Vagina (tissue), 2 donors: ENCODE measurements at regions not wholly inside any gene's neighbourhood (a gene's known extent, or its start where the extent isn't known, plus 50 kb on each side); places are given as distances from the start of the nearest gene placed in this dataset.

Experiments used
- DNase-seq, 2 donors: peaks; one replicate each; pipeline ENCODE4 v3.0.0-alpha.2; 2017; ENCODE audit errors: extremely low spot score in 2 of 2
- H3K27ac ChIP-seq: fragments of 200-600 bp; sonication (generic); one replicate; pipeline ENCODE4 v1.5.1; 2019
- H3K27me3 ChIP-seq: fragments of 200-600 bp; sonication (generic); one replicate; pipeline ENCODE4 v1.5.1; 2019
- H3K36me3 ChIP-seq, 2 donors: fragments of 200-600 bp; sonication (generic); one replicate each; pipeline ENCODE4 v1.5.1; 2017 to 2019
- H3K4me1 ChIP-seq: fragments of 200-600 bp; sonication (generic); one replicate; pipeline ENCODE4 v1.5.1; 2019
- H3K4me3 ChIP-seq, 2 donors: fragments of 200-600 bp; sonication (generic); 1 replicate in 1 of 2; 2 replicates in 1 of 2; pipeline ENCODE4 v1.5.1; 2016 to 2019
- H3K9me3 ChIP-seq: fragments of 200-600 bp; sonication (generic); one replicate; pipeline ENCODE4 v1.5.1; 2019
- POLR2A ChIP-seq, 2 donors: fragments of 450-650 bp; IDR thresholded peaks; one replicate each; pipeline ENCODE4 v1.6.1; 2017; ENCODE audit warnings: antibody characterized with exemption in 2 of 2, mild to moderate bottlenecking in 2 of 2, moderate library complexity in 2 of 2
- POLR2AphosphoS5 ChIP-seq, 2 donors: sonication (generic); formaldehyde crosslinking; IDR thresholded peaks; one replicate each; pipeline ENCODE4 v1.9.0; 2017; ENCODE audit warnings: antibody characterized with exemption in 2 of 2, mild to moderate bottlenecking in 2 of 2, low read depth in 1 of 2; ENCODE audit not compliant: insufficient read depth in 1 of 2
- intact Hi-C: fragments of 100-400 bp; cut with DNase I; formaldehyde crosslinking; loops from one replicate; pipeline ENCODE4 v1.15.1; 2023
- TF ChIP-seq, protein P1 (sequence below), 3 experiments: fragments of 450-650 bp in 2 of 3; fragments of 200-600 bp in 1 of 3; sonication (generic) in 1 of 3; IDR thresholded peaks; one replicate each; pipeline ENCODE4 v1.5.1; 2017 to 2019; ENCODE audit warnings: antibody characterized with exemption in 3 of 3, mild to moderate bottlenecking in 2 of 3, moderate library complexity in 2 of 3

DNA sequence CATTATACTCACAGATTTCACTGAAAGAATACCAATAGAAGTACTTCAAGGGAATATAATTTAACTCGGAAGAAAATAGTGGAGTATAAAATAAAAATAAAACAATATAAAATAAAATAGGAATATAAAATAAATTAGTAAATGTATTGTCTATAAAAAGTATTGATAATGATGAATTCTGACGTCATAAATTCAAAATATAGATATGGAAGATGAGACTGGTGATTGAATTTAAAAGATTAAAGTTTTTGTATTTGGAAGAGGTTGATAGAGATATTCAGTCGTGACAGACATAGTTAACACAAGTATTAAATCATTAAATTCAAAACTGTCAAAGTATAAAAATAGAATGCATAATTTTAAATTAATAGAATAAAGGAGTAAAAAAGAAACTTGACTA is 964.9 kb upstream of the C9orf72 start:
- H3K36me3 ChIP-seq, result no peaks in the 10 kb centered on the region
- H3K9me3 ChIP-seq, result no peaks in the 10 kb centered on the region
- H3K4me1 ChIP-seq, result no peaks in the 10 kb centered on the region
- no peak for DNase-seq
- intact Hi-C loops, result no loop called here
- TF ChIP-seq, protein P1, sequence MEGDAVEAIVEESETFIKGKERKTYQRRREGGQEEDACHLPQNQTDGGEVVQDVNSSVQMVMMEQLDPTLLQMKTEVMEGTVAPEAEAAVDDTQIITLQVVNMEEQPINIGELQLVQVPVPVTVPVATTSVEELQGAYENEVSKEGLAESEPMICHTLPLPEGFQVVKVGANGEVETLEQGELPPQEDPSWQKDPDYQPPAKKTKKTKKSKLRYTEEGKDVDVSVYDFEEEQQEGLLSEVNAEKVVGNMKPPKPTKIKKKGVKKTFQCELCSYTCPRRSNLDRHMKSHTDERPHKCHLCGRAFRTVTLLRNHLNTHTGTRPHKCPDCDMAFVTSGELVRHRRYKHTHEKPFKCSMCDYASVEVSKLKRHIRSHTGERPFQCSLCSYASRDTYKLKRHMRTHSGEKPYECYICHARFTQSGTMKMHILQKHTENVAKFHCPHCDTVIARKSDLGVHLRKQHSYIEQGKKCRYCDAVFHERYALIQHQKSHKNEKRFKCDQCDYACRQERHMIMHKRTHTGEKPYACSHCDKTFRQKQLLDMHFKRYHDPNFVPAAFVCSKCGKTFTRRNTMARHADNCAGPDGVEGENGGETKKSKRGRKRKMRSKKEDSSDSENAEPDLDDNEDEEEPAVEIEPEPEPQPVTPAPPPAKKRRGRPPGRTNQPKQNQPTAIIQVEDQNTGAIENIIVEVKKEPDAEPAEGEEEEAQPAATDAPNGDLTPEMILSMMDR (IDR thresholded peaks at IDR 0.05), result no peak
- no peak for TF ChIP-seq POLR2AphosphoS5 (IDR thresholded peaks at IDR 0.05; ENCODE audit: insufficient read depth in 1 of 2, low read depth in 1 of 2)
- TF ChIP-seq POLR2A (IDR thresholded peaks at IDR 0.05), result no peak
- no peaks in the 10 kb centered on the region for H3K27me3 ChIP-seq
- no peak overlapping the region for H3K27ac ChIP-seq
- no peak overlapping the region for H3K4me3 ChIP-seq

DNA sequence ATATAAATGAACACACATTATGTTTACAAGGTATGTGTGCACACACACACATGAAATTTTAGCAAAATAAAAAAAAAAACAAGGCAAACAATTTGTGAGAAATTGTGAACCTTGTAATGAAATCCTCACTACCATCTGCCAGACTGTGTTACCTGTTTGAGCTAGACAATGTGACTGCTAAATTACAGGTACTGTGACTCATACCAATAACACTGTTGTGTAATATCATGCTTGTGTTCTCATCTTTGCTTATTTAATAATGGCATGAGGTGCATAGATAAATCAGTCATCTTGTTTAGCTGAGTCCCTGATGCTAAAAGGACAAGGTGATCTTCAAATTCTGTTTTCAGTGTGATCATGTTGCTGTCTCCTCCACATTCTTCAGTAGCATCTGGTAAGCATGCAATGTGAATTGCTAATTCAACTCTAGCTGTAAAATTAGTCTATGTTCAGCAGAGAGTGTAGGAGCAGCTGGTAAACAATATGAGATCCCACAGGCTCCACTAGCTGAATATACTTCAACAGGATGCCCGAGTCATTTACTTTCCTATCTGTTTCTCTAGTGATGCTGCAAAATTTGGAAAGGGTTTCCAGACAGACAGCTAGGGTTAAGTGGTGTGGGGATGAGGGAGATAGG is 966.3 kb upstream of the C9orf72 start:
- Histone ChIP-seq H3K27ac (no peak overlapping the region), H3K4me3 (no peak overlapping the region), H3K4me1 (no peaks in the 10 kb centered on the region), H3K9me3 (no peaks in the 10 kb centered on the region), H3K27me3 (no peaks in the 10 kb centered on the region), H3K36me3 (no peaks in the 10 kb centered on the region)
- TF ChIP-seq, protein P1 (IDR thresholded peaks at IDR 0.05), result no peak
- TF ChIP-seq POLR2AphosphoS5 (IDR thresholded peaks at IDR 0.05; ENCODE audit: insufficient read depth in 1 of 2, low read depth in 1 of 2), result peak in 1 of 2 donors; percentile 59
- intact Hi-C loops, result no loop called here
- DNase-seq, result no peak

DNA sequence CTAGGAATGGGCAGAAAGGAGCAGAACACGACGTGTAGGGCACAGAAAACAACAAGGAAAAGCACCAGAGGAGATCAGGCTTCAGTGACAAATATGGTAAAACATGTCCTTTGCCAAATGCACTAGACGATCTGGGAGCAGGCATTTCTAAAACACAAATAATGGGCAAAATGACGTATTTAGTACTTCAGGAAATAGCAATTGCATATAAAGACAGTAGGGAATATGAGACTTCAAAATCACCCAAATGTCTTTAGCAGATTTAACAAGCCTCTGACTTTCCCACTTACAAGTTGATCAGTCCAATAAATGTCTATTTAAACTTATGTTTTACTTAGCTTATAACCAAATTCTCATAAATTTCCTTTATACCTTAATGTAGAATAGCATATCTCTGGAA is 969.6 kb upstream of the C9orf72 start:
- intact Hi-C loops, result no loop called here

DNA sequence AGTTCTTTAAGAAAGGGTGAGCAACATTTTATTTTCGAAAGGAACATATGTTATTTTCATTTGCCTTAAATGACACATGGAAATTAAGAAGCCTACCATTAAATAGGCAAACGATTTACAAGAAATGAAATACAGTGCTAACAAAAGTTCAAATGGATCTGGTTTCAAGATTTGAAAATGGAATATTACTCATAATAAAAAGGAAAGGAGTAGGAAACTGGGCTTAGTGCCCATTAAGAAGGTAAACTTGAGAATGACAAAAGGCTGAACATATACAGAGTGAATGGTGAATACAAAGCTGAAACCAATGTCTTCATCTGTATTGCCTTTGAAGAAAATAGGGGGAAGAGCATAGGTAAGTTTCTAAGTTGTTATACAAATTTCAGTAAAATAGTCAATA is 974.2 kb upstream of the C9orf72 start:
- H3K36me3 ChIP-seq, result no peaks in the 10 kb centered on the region
- intact Hi-C loops, result no loop called here
- TF ChIP-seq POLR2AphosphoS5 (IDR thresholded peaks at IDR 0.05; ENCODE audit: insufficient read depth in 1 of 2, low read depth in 1 of 2) (no peak), POLR2A (IDR thresholded peaks at IDR 0.05) (no peak)
- TF ChIP-seq, protein P1 (IDR thresholded peaks at IDR 0.05), result no peak
- no peaks in the 10 kb centered on the region for H3K27me3 ChIP-seq
- H3K4me3 ChIP-seq, result no peak overlapping the region
- H3K27ac ChIP-seq, result no peak overlapping the region
- no peaks in the 10 kb centered on the region for H3K4me1 ChIP-seq
- DNase-seq, result no peak
- no peaks in the 10 kb centered on the region for H3K9me3 ChIP-seq

More for the DNA sequence above, 969.6 kb upstream of the C9orf72 start:
- Histone ChIP-seq H3K36me3 (no peaks in the 10 kb centered on the region), H3K27me3 (no peaks in the 10 kb centered on the region), H3K27ac (no peak overlapping the region), H3K4me1 (no peaks in the 10 kb centered on the region), H3K4me3 (no peak overlapping the region), H3K9me3 (no peaks in the 10 kb centered on the region)
- TF ChIP-seq, protein P1 (IDR thresholded peaks at IDR 0.05), result no peak
- TF ChIP-seq POLR2AphosphoS5 (IDR thresholded peaks at IDR 0.05; ENCODE audit: insufficient read depth in 1 of 2, low read depth in 1 of 2) (no peak), POLR2A (IDR thresholded peaks at IDR 0.05) (no peak)
- DNase-seq, result no peak

DNA sequence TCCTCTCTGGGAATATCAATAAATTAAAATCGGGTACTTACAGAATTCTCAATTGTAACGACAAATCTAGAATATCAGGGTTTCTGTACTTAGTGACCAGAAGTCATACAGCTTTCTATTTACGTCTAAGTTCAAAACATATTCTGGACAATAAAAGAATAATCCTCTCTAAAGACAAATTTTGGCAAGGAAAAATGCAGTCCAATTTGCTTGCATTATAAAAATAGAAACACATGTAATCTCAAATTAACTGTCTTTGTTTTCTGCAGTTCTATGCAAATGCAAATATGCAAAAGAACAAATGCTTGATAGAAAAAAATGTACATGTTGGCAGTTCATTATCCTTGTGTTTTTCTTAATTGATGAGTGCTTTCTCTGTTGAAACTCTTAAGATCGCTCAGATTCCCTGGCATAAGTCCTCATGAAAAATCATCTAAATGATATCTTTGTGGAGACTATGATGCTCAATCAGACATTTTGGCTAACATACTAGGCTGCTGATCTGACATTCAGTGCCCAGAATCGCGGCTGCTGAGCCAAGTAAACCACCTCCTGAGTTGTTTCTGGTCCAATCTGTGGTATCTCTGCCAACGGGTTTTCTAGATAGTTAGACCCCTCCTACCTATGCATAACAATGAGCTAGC is 990.1 kb upstream of the C9orf72 start:
- intact Hi-C loops, result no loop called here
- Histone ChIP-seq H3K27ac (no peak overlapping the region), H3K4me1 (no peaks in the 10 kb centered on the region), H3K36me3 (no peaks in the 10 kb centered on the region), H3K27me3 (no peaks in the 10 kb centered on the region), H3K9me3 (no peaks in the 10 kb centered on the region), H3K4me3 (no peak overlapping the region)
- TF ChIP-seq POLR2AphosphoS5 (IDR thresholded peaks at IDR 0.05; ENCODE audit: insufficient read depth in 1 of 2, low read depth in 1 of 2) (no peak), POLR2A (IDR thresholded peaks at IDR 0.05) (no peak)
- TF ChIP-seq, protein P1 (IDR thresholded peaks at IDR 0.05), result no peak
- no peak for DNase-seq
